GM23248 (cell line): ENCODE measurements at regions not wholly inside any gene's neighbourhood (a gene's known extent, or its start where the extent isn't known, plus 50 kb on each side); places are given as distances from the start of the nearest gene placed in this dataset.

Source experiments
- DNase-seq: peaks from one replicate; pipeline ENCODE4 v3.0.0-alpha.2; 2015
- H2AFZ ChIP-seq: fragments of 200-600 bp; sonication (generic); 2 replicates; pipeline ENCODE4 v1.6.1; 2016; ENCODE audit warnings: antibody characterized with exemption
- H3F3A ChIP-seq: fragments of 200-600 bp; sonication (generic); 2 replicates; pipeline ENCODE4 v1.6.1; 2016; ENCODE audit warnings: mild to moderate bottlenecking, antibody characterized with exemption, mixed run types; ENCODE audit not compliant: insufficient read depth
- H3K27ac ChIP-seq: fragments of 200-600 bp; sonication (generic); 2 replicates; pipeline ENCODE4 v1.5.1; 2016; ENCODE audit warnings: mild to moderate bottlenecking
- H3K27me3 ChIP-seq: fragments of 200-600 bp; sonication (generic); replicated peaks from 2 replicates; pipeline ENCODE4 v1.6.1; 2016; ENCODE audit warnings: mild to moderate bottlenecking; ENCODE audit not compliant: insufficient read depth
- H3K36me3 ChIP-seq: fragments of 200-600 bp; sonication (generic); 2 replicates; pipeline ENCODE4 v1.6.1; 2016; ENCODE audit warnings: low read depth, mild to moderate bottlenecking
- H3K4me1 ChIP-seq: fragments of 200-600 bp; sonication (generic); 2 replicates; pipeline ENCODE4 v1.6.1; 2016; ENCODE audit warnings: mild to moderate bottlenecking; ENCODE audit not compliant: insufficient read depth
- H3K4me2 ChIP-seq: fragments of 200-600 bp; sonication (generic); one replicate; pipeline ENCODE4 v1.6.1; 2016; ENCODE audit warnings: mild to moderate bottlenecking; ENCODE audit not compliant: unreplicated experiment
- H3K4me3 ChIP-seq: fragments of 200-600 bp; sonication (generic); 2 replicates; pipeline ENCODE4 v1.5.1; 2016; ENCODE audit warnings: mild to moderate bottlenecking
- H3K79me2 ChIP-seq: fragments of 200-600 bp; sonication (generic); 2 replicates; pipeline ENCODE4 v1.6.1; 2016; ENCODE audit warnings: mild to moderate bottlenecking; ENCODE audit not compliant: insufficient read depth
- H3K9ac ChIP-seq: fragments of 200-600 bp; sonication (generic); 2 replicates; pipeline ENCODE4 v1.6.1; 2016; ENCODE audit warnings: mild to moderate bottlenecking
- H3K9me2 ChIP-seq: fragments of 200-600 bp; sonication (generic); 2 replicates; pipeline ENCODE4 v1.6.1; 2016; ENCODE audit warnings: mixed run types, mild to moderate bottlenecking, moderate library complexity; ENCODE audit not compliant: insufficient read depth
- H3K9me3 ChIP-seq: fragments of 200-600 bp; sonication (generic); one replicate; pipeline ENCODE4 v1.6.1; 2017; ENCODE audit warnings: low read depth
- H4K20me1 ChIP-seq: fragments of 200-600 bp; sonication (generic); 2 replicates; pipeline ENCODE4 v1.6.0; 2016; ENCODE audit not compliant: insufficient read depth
- EZH2 ChIP-seq: fragments of 200-600 bp; sonication (generic); IDR thresholded peaks from 2 replicates; pipeline ENCODE4 v1.6.1; 2018; ENCODE audit warnings: antibody characterized with exemption, mild to moderate bottlenecking; ENCODE audit not compliant: insufficient read depth, poor library complexity, severe bottlenecking
- EZH2phosphoT487 ChIP-seq: fragments of 200-600 bp; sonication (generic); IDR thresholded peaks from 2 replicates; pipeline ENCODE4 v1.6.1; 2018; ENCODE audit warnings: antibody characterized with exemption, moderate library complexity, mild to moderate bottlenecking, low read depth; ENCODE audit not compliant: insufficient read depth
- WGBS, 2 experiments: methylation state at CpG; one replicate each; pipeline ENCODE4 v1.1.6; 2015 to 2017; ENCODE audit warnings: low lambda C conversion rate in 2 of 2, low coverage in 1 of 2; ENCODE audit errors: missing lambda C conversion rate in 2 of 2; 5-methylcytosine and 5-hydroxymethylcytosine counted together
- in situ Hi-C: fragments of 300-500 bp; cut with MboI; formaldehyde crosslinking; loops from 2 replicates; pipeline ENCODE4 v1.15.0; 2020

DNA sequence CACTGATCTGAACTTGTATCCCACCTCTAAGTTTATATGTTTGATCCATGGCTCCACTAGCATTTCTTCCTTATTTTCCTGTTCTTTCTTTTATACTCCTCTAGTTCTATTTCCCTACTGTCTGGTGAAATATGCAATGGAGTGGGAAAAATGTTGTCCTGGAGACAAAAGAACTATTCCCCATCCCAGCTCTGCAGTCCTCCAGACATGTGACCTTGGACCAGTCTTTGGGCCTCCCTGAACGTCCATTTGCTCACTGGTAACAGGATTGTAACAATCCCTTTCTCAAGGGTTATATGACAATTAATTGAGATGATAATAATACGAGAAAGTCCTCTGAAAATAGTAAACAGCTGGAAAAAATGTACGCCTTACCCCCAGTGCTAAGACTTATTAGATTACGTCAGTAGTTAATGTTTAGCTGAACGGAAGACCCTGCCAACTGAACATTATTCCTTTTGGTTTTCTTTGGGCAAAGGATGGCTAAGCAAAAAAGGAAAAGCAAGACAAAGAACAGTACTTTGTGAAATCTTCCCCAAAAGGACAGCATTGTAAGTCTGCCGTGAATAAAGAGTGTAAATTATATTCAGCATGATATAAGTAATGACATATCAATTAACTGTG is 302.3 kb upstream of the PPARGC1A start:
- Histone ChIP-seq H3K9ac (no peak overlapping the region), H3F3A (no peaks in the 10 kb centered on the region), H3K27me3 (0 out of 2 replicates have a peak, but pooled peaks cover 6% of the 10 kb centered on the region), H3K9me3 (no peaks in the 10 kb centered on the region), H3K4me1 (no peaks in the 10 kb centered on the region), H2AFZ (no peak overlapping the region), H3K4me2 (no peak overlapping the region), H3K4me3 (no peak overlapping the region), H4K20me1 (no peaks in the 10 kb centered on the region), H3K79me2 (no peaks in the 10 kb centered on the region), H3K27ac (no peak overlapping the region), H3K9me2 (no peaks in the 10 kb centered on the region), H3K36me3 (no peaks in the 10 kb centered on the region)
- TF ChIP-seq EZH2phosphoT487: no peak
- no peak for TF ChIP-seq EZH2
- DNase-seq: no peak
- in situ Hi-C loops: no loop called here
- 49 to 50% methylated on average over 6 of the region's 6 CpGs for WGBS, 2 experiments

DNA sequence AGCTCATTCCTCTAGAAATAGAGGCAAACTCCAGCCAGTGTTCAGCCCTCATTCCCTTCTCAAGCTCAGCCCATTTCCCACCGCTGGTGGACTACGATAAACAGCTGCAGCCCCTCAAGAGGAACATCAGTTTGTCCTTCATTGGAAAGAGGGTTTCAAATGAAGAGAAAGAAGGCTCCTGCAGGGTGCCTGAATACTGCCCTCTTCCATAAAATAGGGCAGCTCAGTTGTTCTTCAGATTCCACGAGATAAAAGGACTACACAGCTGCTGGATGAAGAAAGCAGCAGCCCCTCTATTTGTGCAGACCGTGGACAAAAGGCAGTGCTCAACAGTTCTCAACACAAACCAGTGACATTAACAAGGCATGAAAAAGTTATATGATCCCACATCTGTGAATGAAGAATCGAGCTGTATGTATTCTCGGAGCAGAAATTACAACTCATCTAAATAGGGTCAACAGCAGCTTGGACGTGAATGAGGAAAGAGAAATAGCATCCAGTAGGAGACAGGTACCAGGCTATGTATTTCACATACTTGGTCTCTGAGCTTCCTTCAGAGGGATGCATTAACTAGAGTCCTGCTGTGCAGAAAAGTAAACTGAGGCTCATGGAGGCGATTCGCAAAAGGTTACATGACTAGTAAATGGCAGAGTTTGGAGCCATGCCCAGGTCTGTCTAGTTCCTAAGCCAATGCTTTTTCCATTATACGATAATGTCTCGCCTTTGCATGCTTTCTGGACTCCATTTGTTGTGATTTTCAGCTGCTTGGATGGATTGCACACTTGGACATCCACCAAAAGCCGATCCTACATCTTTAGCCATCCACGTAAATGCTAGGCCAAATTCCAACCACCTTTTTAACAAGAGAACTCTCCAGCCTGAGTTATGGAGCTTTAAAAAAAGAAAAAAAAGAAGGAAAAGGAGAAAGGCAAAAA is 301.2 kb upstream of the PPARGC1A start:
- WGBS, 2 experiments: 50 to 51% methylated on average over 13 of the region's 13 CpGs
- H3K9me3 ChIP-seq: no peaks in the 10 kb centered on the region
- H3K4me2 ChIP-seq: no peak overlapping the region
- DNase-seq: no peak
- in situ Hi-C loops: no loop called here
- no peak overlapping the region for H3K27ac ChIP-seq
- no peaks in the 10 kb centered on the region for H3F3A ChIP-seq
- H3K9me2 ChIP-seq: no peaks in the 10 kb centered on the region
- H3K4me1 ChIP-seq: no peaks in the 10 kb centered on the region
- TF ChIP-seq EZH2 (no peak), EZH2phosphoT487 (no peak)
- 0 out of 2 replicates have a peak, but pooled peaks cover 6% of the 10 kb centered on the region for H3K27me3 ChIP-seq
- H3K4me3 ChIP-seq: no peak overlapping the region
- no peaks in the 10 kb centered on the region for H4K20me1 ChIP-seq
- no peak overlapping the region for H3K9ac ChIP-seq
- no peaks in the 10 kb centered on the region for H3K36me3 ChIP-seq
- no peak overlapping the region for H2AFZ ChIP-seq
- no peaks in the 10 kb centered on the region for H3K79me2 ChIP-seq

DNA sequence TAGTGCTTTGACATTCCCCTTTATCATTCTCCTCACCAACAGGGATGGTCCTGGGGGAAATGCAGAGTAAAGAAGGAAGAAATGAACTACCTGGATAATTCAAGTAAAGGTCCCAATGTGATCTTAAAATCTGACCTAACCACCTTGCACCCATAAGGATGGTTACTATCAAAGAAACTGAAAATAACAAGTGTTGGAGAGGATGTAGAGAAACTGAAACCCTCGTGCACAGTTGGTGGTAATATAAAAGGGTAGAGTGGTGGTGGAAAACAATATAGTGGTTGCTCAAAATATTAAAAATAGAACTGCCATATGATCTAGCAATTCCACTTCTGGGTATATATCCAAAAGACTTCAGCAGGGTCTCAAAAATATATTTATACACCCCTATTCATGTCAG is 298.6 kb upstream of the PPARGC1A start:
- in situ Hi-C loops: no loop called here
- no peak overlapping the region for H3K4me3 ChIP-seq
- WGBS, 2 experiments: 29 to 32% methylated on average over 1 of the region's 1 CpG
- H4K20me1 ChIP-seq: no peaks in the 10 kb centered on the region
- TF ChIP-seq EZH2: no peak
- no peak for TF ChIP-seq EZH2phosphoT487
- no peak overlapping the region for H3K27ac ChIP-seq
- no peaks in the 10 kb centered on the region for H3K79me2 ChIP-seq
- no peak for DNase-seq
- no peaks in the 10 kb centered on the region for H3F3A ChIP-seq
- no peaks in the 10 kb centered on the region for H3K36me3 ChIP-seq
- no peak overlapping the region for H2AFZ ChIP-seq
- no peaks in the 10 kb centered on the region for H3K9me2 ChIP-seq
- H3K4me1 ChIP-seq: no peaks in the 10 kb centered on the region
- no peak overlapping the region for H3K9ac ChIP-seq
- H3K4me2 ChIP-seq: no peak overlapping the region
- H3K27me3 ChIP-seq: peaks cover 20% of the 10 kb centered on the region
- no peaks in the 10 kb centered on the region for H3K9me3 ChIP-seq

DNA sequence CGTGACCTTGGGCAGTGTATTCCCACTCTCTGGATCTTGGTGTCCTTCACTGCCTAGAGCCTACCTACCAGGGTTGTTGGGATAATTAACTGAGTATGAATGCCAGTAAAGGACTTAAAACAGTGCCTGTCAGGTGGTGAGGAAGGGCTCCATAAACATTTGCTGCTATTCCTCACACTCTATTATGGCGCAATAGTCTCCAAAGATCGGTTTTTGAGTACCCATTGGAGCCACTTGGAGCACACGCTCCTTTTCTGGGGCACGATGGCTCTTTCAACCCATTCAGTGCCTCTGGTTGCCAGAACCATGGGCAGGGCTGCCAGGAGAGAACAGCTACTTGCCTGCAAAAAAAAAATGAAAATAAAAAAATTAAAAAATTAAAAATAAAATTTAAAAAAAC is 296.6 kb upstream of the PPARGC1A start:
- Histone ChIP-seq H3K4me1 (no peaks in the 10 kb centered on the region), H3K9me2 (no peaks in the 10 kb centered on the region), H3K9ac (no peak overlapping the region), H4K20me1 (no peaks in the 10 kb centered on the region), H3K9me3 (no peaks in the 10 kb centered on the region), H3K27me3 (peaks cover 31% of the 10 kb centered on the region), H3F3A (no peaks in the 10 kb centered on the region), H2AFZ (no peak overlapping the region), H3K4me3 (no peak overlapping the region), H3K36me3 (no peaks in the 10 kb centered on the region), H3K27ac (no peak overlapping the region), H3K4me2 (no peak overlapping the region), H3K79me2 (no peaks in the 10 kb centered on the region)
- TF ChIP-seq EZH2 (no peak), EZH2phosphoT487 (no peak)
- no peak for DNase-seq
- in situ Hi-C loops: no loop called here
- 62 to 70% methylated on average over 5 of the region's 5 CpGs for WGBS, 2 experiments
